Thyroid gland (tissue), 4 donors: ENCODE measurements at regions not wholly inside any gene's neighbourhood (a gene's known extent, or its start where the extent isn't known, plus 50 kb on each side); places are given as distances from the start of the nearest gene placed in this dataset.

Source experiments
- CTCF ChIP-seq, 6 experiments: fragments of 200-600 bp in 3 of 6; fragments of 450-650 bp in 3 of 6; sonication (generic) in 3 of 6; IDR thresholded peaks; one replicate each; pipeline ENCODE4 v1.5.1; 2016 to 2019; ENCODE audit warnings: antibody characterized with exemption in 6 of 6, mild to moderate bottlenecking in 2 of 6, inconsistent platforms in 1 of 6, moderate library complexity in 1 of 6
- POLR2A ChIP-seq, 2 donors: fragments of 450-650 bp; IDR thresholded peaks; one replicate each; pipeline ENCODE4 v1.6.1; 2017; ENCODE audit warnings: antibody characterized with exemption in 2 of 2, mild to moderate bottlenecking in 2 of 2, moderate library complexity in 1 of 2

- no peak for TF ChIP-seq CTCF (IDR thresholded peaks at IDR 0.05)
- no peak for TF ChIP-seq POLR2A (IDR thresholded peaks at IDR 0.05)
Measured at GRCh38 chr4:31343061-31343460, 622.9 kb downstream of the PCDH7 start.
